Esophagus muscularis mucosa (tissue), 4 donors: ENCODE measurements at regions not wholly inside any gene's neighbourhood (a gene's known extent, or its start where the extent isn't known, plus 50 kb on each side); places are given as distances from the start of the nearest gene placed in this dataset.

Experiments
- DNase-seq: peaks from one replicate; pipeline ENCODE4 v3.0.0-alpha.2; 2017; ENCODE audit errors: extremely low spot score
- H3K27ac ChIP-seq, 4 donors: fragments of 200-600 bp; sonication (generic); replicated peaks in 1 of 4; 1 replicate in 3 of 4; 2 replicates in 1 of 4; pipeline ENCODE4 v1.5.1; 2016 to 2019; ENCODE audit warnings: mild to moderate bottlenecking in 1 of 4
- H3K27me3 ChIP-seq, 4 donors: fragments of 200-600 bp; sonication (generic); one replicate each; pipeline versions ENCODE4 v1.5.1 to v1.6.0; 2016 to 2019
- H3K36me3 ChIP-seq, 4 donors: fragments of 200-600 bp; sonication (generic); one replicate each; pipeline ENCODE4 v1.5.1; 2016 to 2019
- H3K4me1 ChIP-seq, 4 donors: fragments of 200-600 bp; sonication (generic); one replicate each; pipeline ENCODE4 v1.5.1; 2016 to 2019
- H3K4me3 ChIP-seq, 4 donors: fragments of 200-600 bp; sonication (generic); 1 replicate in 2 of 4; 2 replicates in 2 of 4; pipeline ENCODE4 v1.5.1; 2016 to 2019; ENCODE audit warnings: mild to moderate bottlenecking in 4 of 4, moderate library complexity in 1 of 4
- H3K9me3 ChIP-seq, 4 donors: fragments of 200-600 bp; sonication (generic); 1 replicate in 3 of 4; 2 replicates in 1 of 4; pipeline ENCODE4 v1.5.1; 2016 to 2019
- CTCF ChIP-seq, 3 experiments: fragments of 200-600 bp in 2 of 3; fragments of 450-650 bp in 1 of 3; sonication (generic) in 2 of 3; IDR thresholded peaks; one replicate each; pipeline ENCODE4 v1.5.1; 2017 to 2019; ENCODE audit warnings: antibody characterized with exemption in 3 of 3, mild to moderate bottlenecking in 2 of 3, moderate library complexity in 1 of 3
- EP300 ChIP-seq: sonication (generic); formaldehyde crosslinking; IDR thresholded peaks from one replicate; pipeline ENCODE4 v1.6.1; 2017; ENCODE audit warnings: antibody characterized with exemption
- POLR2A ChIP-seq: fragments of 450-650 bp; IDR thresholded peaks from one replicate; pipeline ENCODE4 v1.6.1; 2017; ENCODE audit warnings: antibody characterized with exemption, moderate library complexity, mild to moderate bottlenecking, low read depth
- POLR2AphosphoS5 ChIP-seq, 2 donors: sonication (generic); formaldehyde crosslinking; IDR thresholded peaks; one replicate each; pipeline ENCODE4 v1.6.1; 2017; ENCODE audit warnings: antibody characterized with exemption in 2 of 2
- WGBS: methylation state at CpG from one replicate; pipeline ENCODE4 v1.1.5; 2018; 5-methylcytosine and 5-hydroxymethylcytosine counted together
- intact Hi-C: fragments of 100-400 bp; cut with DNase I; formaldehyde crosslinking; loops from one replicate; pipeline ENCODE4 v1.15.1; 2023

- intact Hi-C loops = no loop called here
- no peak for DNase-seq
- 76% methylated on average over 4 of the region's 4 CpGs for WGBS
Observed at GRCh38 chr6:9101920-9102319, 666.6 kb upstream of the SLC35B3 start.

GRCh38 chr6:9100869-9101580, 665.7 kb upstream of the SLC35B3 start:
- TF ChIP-seq CTCF (IDR thresholded peaks at IDR 0.05) (no peak), POLR2AphosphoS5 (IDR thresholded peaks at IDR 0.05) (no peak), EP300 (no peak), POLR2A (no peak)

More at GRCh38 chr6:9101920-9102319, 666.6 kb upstream of the SLC35B3 start:
- Histone ChIP-seq H3K4me1 (no peaks in the 10 kb centered on the region), H3K9me3 (no peaks in the 10 kb centered on the region), H3K27me3 (no peaks in the 10 kb centered on the region), H3K36me3 (no peaks in the 10 kb centered on the region), H3K27ac (no peak overlapping the region), H3K4me3 (no peak overlapping the region)
- no peak for TF ChIP-seq EP300
- no peak for TF ChIP-seq POLR2A
- no peak for TF ChIP-seq POLR2AphosphoS5 (IDR thresholded peaks at IDR 0.05)
- no peak for TF ChIP-seq CTCF (IDR thresholded peaks at IDR 0.05)

GRCh38 chr6:9095729-9096128, 660.4 kb upstream of the SLC35B3 start:
- Histone ChIP-seq H3K4me3 (no peak overlapping the region), H3K9me3 (no peaks in the 10 kb centered on the region), H3K4me1 (no peaks in the 10 kb centered on the region), H3K27ac (no peak overlapping the region), H3K36me3 (no peaks in the 10 kb centered on the region), H3K27me3 (no peaks in the 10 kb centered on the region)
- DNase-seq = no peak
- WGBS = 58% methylated on average over 6 of the region's 6 CpGs
- intact Hi-C loops = no loop called here
- TF ChIP-seq POLR2A = no peak
- no peak for TF ChIP-seq POLR2AphosphoS5 (IDR thresholded peaks at IDR 0.05)
- no peak for TF ChIP-seq EP300

More at GRCh38 chr6:9100869-9101580, 665.7 kb upstream of the SLC35B3 start:
- H3K27ac ChIP-seq = no peak overlapping the region
- intact Hi-C loops = no loop called here
- H3K27me3 ChIP-seq = no peaks in the 10 kb centered on the region
- no peak overlapping the region for H3K4me3 ChIP-seq
- DNase-seq = no peak
- H3K4me1 ChIP-seq = no peaks in the 10 kb centered on the region
- H3K36me3 ChIP-seq = no peaks in the 10 kb centered on the region
- no peaks in the 10 kb centered on the region for H3K9me3 ChIP-seq
- 55% methylated on average over 2 of the region's 2 CpGs for WGBS

GRCh38 chr6:9095137-9095536, 659.8 kb upstream of the SLC35B3 start:
- WGBS = 79% methylated on average over 6 of the region's 6 CpGs
- intact Hi-C loops = no loop called here
- no peaks in the 10 kb centered on the region for H3K9me3 ChIP-seq
- TF ChIP-seq CTCF (IDR thresholded peaks at IDR 0.05) (no peak), POLR2A (no peak), POLR2AphosphoS5 (IDR thresholded peaks at IDR 0.05) (no peak), EP300 (no peak)
- H3K27ac ChIP-seq = no peak overlapping the region
- no peak overlapping the region for H3K4me3 ChIP-seq
- no peaks in the 10 kb centered on the region for H3K36me3 ChIP-seq
- H3K4me1 ChIP-seq = no peaks in the 10 kb centered on the region
- no peak for DNase-seq
- no peaks in the 10 kb centered on the region for H3K27me3 ChIP-seq

- no peak overlapping the region for H3K27ac ChIP-seq
- H3K27me3 ChIP-seq = no peaks in the 10 kb centered on the region
- intact Hi-C loops = no loop called here
- H3K4me1 ChIP-seq = no peaks in the 10 kb centered on the region
- TF ChIP-seq CTCF (IDR thresholded peaks at IDR 0.05) (no peak), POLR2AphosphoS5 (IDR thresholded peaks at IDR 0.05) (no peak), POLR2A (no peak)
- no peaks in the 10 kb centered on the region for H3K9me3 ChIP-seq
- no peak for DNase-seq
- H3K4me3 ChIP-seq = no peak overlapping the region
- WGBS = 74% methylated on average over 1 of the region's 1 CpG
- no peaks in the 10 kb centered on the region for H3K36me3 ChIP-seq
Observed at GRCh38 chr6:9089724-9090123, 654.4 kb upstream of the SLC35B3 start.
